ENCODE measurements at regions not wholly inside any gene's neighbourhood (a gene's known extent, or its start where the extent isn't known, plus 50 kb on each side); places are given as distances from the start of the nearest gene placed in this dataset.
A peak's percentile ranks its signal among the peaks of the same experiment; 100 is the strongest.
"Not testable (repeated sequence)": the region's sequence is repeated elsewhere in the genome, so short reads cannot be mapped to it uniquely, and the experiment has no call there.

- peak in 2 of 6 experiments; percentile 10 to 32 for DNase-seq
Measured at GRCh38 chr18:14606546-14606945, 63.1 kb upstream of the POTEC start.

- not testable (repeated sequence) for DNase-seq
Measured at GRCh38 chr18:14607360-14607759, 64.0 kb upstream of the POTEC start.

- peak in 3 of 6 experiments; percentile 46 to 62 (median 54) for DNase-seq
Measured at GRCh38 chr18:14612422-14612821, 69.0 kb upstream of the POTEC start.

GRCh38 chr18:14614485-14614884, 71.1 kb upstream of the POTEC start:
- DNase-seq: not testable (repeated sequence)

- DNase-seq: not testable (repeated sequence)
Measured at GRCh38 chr18:14627336-14627735, 83.9 kb upstream of the POTEC start.

GRCh38 chr18:14628323-14628978, 85.1 kb upstream of the POTEC start:
- DNase-seq: not testable (repeated sequence)

GRCh38 chr18:14628979-14629325, 85.6 kb upstream of the POTEC start:
- not testable (repeated sequence) for DNase-seq

GRCh38 chr18:14632976-14633375, 89.6 kb upstream of the POTEC start:
- not testable (repeated sequence) for DNase-seq

- DNase-seq: peak in 1 of 6 experiments; percentile 7
Measured at GRCh38 chr18:14638008-14638407, 94.6 kb upstream of the POTEC start.

- DNase-seq: not testable (repeated sequence)
Measured at GRCh38 chr18:14641121-14641520, 97.7 kb upstream of the POTEC start.

GRCh38 chr18:14643715-14644290, 100.4 kb upstream of the POTEC start:
- DNase-seq: not testable (repeated sequence)

GRCh38 chr18:14693051-14693450, 54.9 kb upstream of the ANKRD30B start:
- not testable (repeated sequence) for DNase-seq

GRCh38 chr18:14693882-14694281, 54.1 kb upstream of the ANKRD30B start:
- DNase-seq: not testable (repeated sequence)

GRCh38 chr18:14698006-14698405, 50.0 kb upstream of the ANKRD30B start:
- DNase-seq: not testable (repeated sequence)
